ENCODE measurements at regions not wholly inside any gene's neighbourhood (a gene's known extent, or its start where the extent isn't known, plus 50 kb on each side); places are given as distances from the start of the nearest gene placed in this dataset.

GRCh38 chr18:40631319-40631718 is 1323.7 kb upstream of the PIK3C3 start:
- no peak for DNase-seq (ENCODE audit: low spot score)
- no peaks in the 10 kb centered on the region for H3K36me3 Mint-ChIP-seq
- H3K9ac ChIP-seq: no peak overlapping the region
- no peak overlapping the region for H3K4me3 Mint-ChIP-seq
- no peaks in the 10 kb centered on the region for H3K4me1 ChIP-seq
- H2AFZ ChIP-seq (replicated peaks): no peak overlapping the region
- no peak overlapping the region for H3K27ac ChIP-seq
- H3K9me3 ChIP-seq (ENCODE audit: low read depth): no peaks in the 10 kb centered on the region
- H3K4me1 Mint-ChIP-seq: no peaks in the 10 kb centered on the region
- H3K27me3 ChIP-seq: no peaks in the 10 kb centered on the region
- no peaks in the 10 kb centered on the region for H4K20me1 ChIP-seq (ENCODE audit: low read depth)
- no peaks in the 10 kb centered on the region for H3K9me3 Mint-ChIP-seq
- TF ChIP-seq CTCF (IDR thresholded peaks at IDR 0.05) (no peak), EZH2 (IDR thresholded peaks at IDR 0.05) (no peak), EZH2phosphoT487 (IDR thresholded peaks at IDR 0.05) (no peak)
- H3K4me3 ChIP-seq: no peak overlapping the region
- H3K36me3 ChIP-seq: no peaks in the 10 kb centered on the region
- no peak overlapping the region for H3K4me2 ChIP-seq
- H3K27ac Mint-ChIP-seq: no peak overlapping the region
- no peaks in the 10 kb centered on the region for H3K79me2 ChIP-seq (ENCODE audit: low read depth)
- peaks cover 2% of the 10 kb centered on the region for H3K27me3 Mint-ChIP-seq (ENCODE audit: insufficient read depth, low read depth)
- no peaks in the 10 kb centered on the region for H3F3A ChIP-seq (ENCODE audit: low read depth)

- Histone ChIP-seq H3K27me3 (no peaks in the 10 kb centered on the region), H3K9me3 (ENCODE audit: low read depth) (no peaks in the 10 kb centered on the region), H4K20me1 (ENCODE audit: low read depth) (no peaks in the 10 kb centered on the region), H3K4me2 (no peak overlapping the region), H3K4me3 (no peak overlapping the region), H3F3A (ENCODE audit: low read depth) (no peaks in the 10 kb centered on the region), H3K36me3 (no peaks in the 10 kb centered on the region), H3K79me2 (ENCODE audit: low read depth) (no peaks in the 10 kb centered on the region), H3K27ac (no peak overlapping the region), H2AFZ (replicated peaks) (no peak overlapping the region), H3K4me1 (no peaks in the 10 kb centered on the region), H3K9ac (no peak overlapping the region)
- peaks cover 2% of the 10 kb centered on the region for H3K27me3 Mint-ChIP-seq (ENCODE audit: insufficient read depth, low read depth)
- H3K36me3 Mint-ChIP-seq: no peaks in the 10 kb centered on the region
- no peaks in the 10 kb centered on the region for H3K4me1 Mint-ChIP-seq
- no peak for DNase-seq (ENCODE audit: low spot score)
- H3K9me3 Mint-ChIP-seq: no peaks in the 10 kb centered on the region
- no peak overlapping the region for H3K4me3 Mint-ChIP-seq
- TF ChIP-seq EZH2phosphoT487 (IDR thresholded peaks at IDR 0.05) (no peak), EZH2 (IDR thresholded peaks at IDR 0.05) (no peak), CTCF (IDR thresholded peaks at IDR 0.05) (no peak)
- H3K27ac Mint-ChIP-seq: no peak overlapping the region
Observed at GRCh38 chr18:40630496-40630895, 1324.5 kb upstream of the PIK3C3 start.

- no peaks in the 10 kb centered on the region for H3F3A ChIP-seq (ENCODE audit: low read depth)
- no peaks in the 10 kb centered on the region for H3K79me2 ChIP-seq (ENCODE audit: low read depth)
- no peaks in the 10 kb centered on the region for H3K4me1 ChIP-seq
- H3K9me3 ChIP-seq (ENCODE audit: low read depth): no peaks in the 10 kb centered on the region
- no peaks in the 10 kb centered on the region for H3K9me3 Mint-ChIP-seq
- H3K4me2 ChIP-seq: no peak overlapping the region
- H3K4me3 ChIP-seq: no peak overlapping the region
- no peaks in the 10 kb centered on the region for H3K4me1 Mint-ChIP-seq
- no peaks in the 10 kb centered on the region for H3K36me3 Mint-ChIP-seq
- H3K9ac ChIP-seq: no peak overlapping the region
- DNase-seq (ENCODE audit: low spot score): no peak
- peaks cover 2% of the 10 kb centered on the region for H3K27me3 Mint-ChIP-seq (ENCODE audit: insufficient read depth, low read depth)
- TF ChIP-seq EZH2phosphoT487 (IDR thresholded peaks at IDR 0.05) (no peak), CTCF (IDR thresholded peaks at IDR 0.05) (no peak), EZH2 (IDR thresholded peaks at IDR 0.05) (no peak)
- no peaks in the 10 kb centered on the region for H4K20me1 ChIP-seq (ENCODE audit: low read depth)
- no peaks in the 10 kb centered on the region for H3K36me3 ChIP-seq
- no peaks in the 10 kb centered on the region for H3K27me3 ChIP-seq
- no peak overlapping the region for H3K4me3 Mint-ChIP-seq
- no peak overlapping the region for H3K27ac Mint-ChIP-seq
- H3K27ac ChIP-seq: no peak overlapping the region
- H2AFZ ChIP-seq (replicated peaks): no peak overlapping the region
Observed at GRCh38 chr18:40624959-40625358, 1330.1 kb upstream of the PIK3C3 start.

- TF ChIP-seq EZH2 (IDR thresholded peaks at IDR 0.05) (no peak), CTCF (IDR thresholded peaks at IDR 0.05) (no peak), EZH2phosphoT487 (IDR thresholded peaks at IDR 0.05) (no peak)
- H3K4me3 Mint-ChIP-seq: no peak overlapping the region
Observed at GRCh38 chr18:40613721-40614120, 1341.3 kb upstream of the PIK3C3 start.

More at GRCh38 chr18:40613721-40614120, 1341.3 kb upstream of the PIK3C3 start:
- Mint-ChIP-seq H3K9me3 (no peaks in the 10 kb centered on the region), H3K27me3 (ENCODE audit: insufficient read depth, low read depth) (no peaks in the 10 kb centered on the region), H3K27ac (no peak overlapping the region), H3K36me3 (no peaks in the 10 kb centered on the region), H3K4me1 (no peaks in the 10 kb centered on the region)
- Histone ChIP-seq H3K27ac (no peak overlapping the region), H3K79me2 (ENCODE audit: low read depth) (no peaks in the 10 kb centered on the region), H3K4me2 (no peak overlapping the region), H3K36me3 (no peaks in the 10 kb centered on the region), H3K4me3 (no peak overlapping the region), H3K27me3 (no peaks in the 10 kb centered on the region), H3K9me3 (ENCODE audit: low read depth) (no peaks in the 10 kb centered on the region), H3K9ac (no peak overlapping the region), H2AFZ (replicated peaks) (no peak overlapping the region), H3K4me1 (no peaks in the 10 kb centered on the region), H3F3A (ENCODE audit: low read depth) (no peaks in the 10 kb centered on the region), H4K20me1 (ENCODE audit: low read depth) (no peaks in the 10 kb centered on the region)
- no peak for DNase-seq (ENCODE audit: low spot score)
